ENCODE measurements at regions not wholly inside any gene's neighbourhood (a gene's known extent, or its start where the extent isn't known, plus 50 kb on each side); places are given as distances from the start of the nearest gene placed in this dataset.

- no peak overlapping the region for H4K91ac ChIP-seq (ENCODE audit: low read length)
- H3K4ac ChIP-seq (ENCODE audit: low read depth in 1 of 2, low read length in 2 of 2): no peak overlapping the region
- no peaks in the 10 kb centered on the region for H3K9me3 ChIP-seq (ENCODE audit: control insufficient read depth, low read length)
- no peak overlapping the region for H2BK15ac ChIP-seq (ENCODE audit: low read depth, poor library complexity, severe bottlenecking)
- peak overlapping the region; percentile 12 for H4K8ac ChIP-seq (ENCODE audit: low read length)
- no peaks in the 10 kb centered on the region for H3K27me3 ChIP-seq (ENCODE audit: control insufficient read depth in 1 of 2, insufficient read depth in 1 of 2, low read length in 2 of 2)
- no peak overlapping the region for H2BK5ac ChIP-seq (ENCODE audit: low read depth, low read length, poor library complexity, severe bottlenecking)
- no peak overlapping the region for H2AK5ac ChIP-seq (ENCODE audit: low read length, severe bottlenecking)
- H3K18ac ChIP-seq (ENCODE audit: low read depth in 1 of 2, low read length in 2 of 2): no peak overlapping the region
- H3K36me3 ChIP-seq (ENCODE audit: control insufficient read depth in 1 of 2, insufficient read depth in 2 of 2, low read depth in 1 of 2, low read length in 2 of 2): no peaks in the 10 kb centered on the region
- DNase-seq: no peak
- no peaks in the 10 kb centered on the region for H3K79me1 ChIP-seq (replicated peaks; ENCODE audit: low read length, poor library complexity, severe bottlenecking)
- no peak overlapping the region for H2AFZ ChIP-seq (ENCODE audit: low read depth, low read length)
- H3K27ac ChIP-seq (ENCODE audit: low read length, poor library complexity, severe bottlenecking): no peak overlapping the region
- H3K4me1 ChIP-seq (ENCODE audit: control insufficient read depth, insufficient read depth, low read depth, low read length): peaks cover 5% of the 10 kb centered on the region
- no peak overlapping the region for H3K4me3 ChIP-seq (ENCODE audit: insufficient read depth in 1 of 2, low read depth in 1 of 2, low read length in 2 of 2)
- H3K4me2 ChIP-seq (ENCODE audit: low read length, poor library complexity, severe bottlenecking): no peak overlapping the region
- H3K14ac ChIP-seq (ENCODE audit: low read length in 2 of 2): no peak overlapping the region
- H2BK12ac ChIP-seq (ENCODE audit: low read length in 2 of 2): no peak overlapping the region
- no peak overlapping the region for H3K9ac ChIP-seq (ENCODE audit: low read length)
- H3K23ac ChIP-seq (ENCODE audit: low read length in 2 of 2): no peak overlapping the region
- no peak overlapping the region for H2BK120ac ChIP-seq (ENCODE audit: low read depth, low read length)
Observed at GRCh38 chr5:67317603-67318002, 121.0 kb upstream of the CD180 start.

GRCh38 chr5:67316695-67317094 is 120.1 kb upstream of the CD180 start:
- Histone ChIP-seq H2BK120ac (ENCODE audit: low read depth, low read length) (no peak overlapping the region), H3K36me3 (ENCODE audit: control insufficient read depth in 1 of 2, insufficient read depth in 2 of 2, low read depth in 1 of 2, low read length in 2 of 2) (no peaks in the 10 kb centered on the region), H3K23ac (ENCODE audit: low read length in 2 of 2) (no peak overlapping the region), H3K4me2 (ENCODE audit: low read length, poor library complexity, severe bottlenecking) (no peak overlapping the region), H3K4me3 (ENCODE audit: insufficient read depth in 1 of 2, low read depth in 1 of 2, low read length in 2 of 2) (no peak overlapping the region), H3K27ac (ENCODE audit: low read length, poor library complexity, severe bottlenecking) (no peak overlapping the region), H2BK15ac (ENCODE audit: low read depth, poor library complexity, severe bottlenecking) (no peak overlapping the region), H2BK12ac (ENCODE audit: low read length in 2 of 2) (no peak overlapping the region), H2AFZ (ENCODE audit: low read depth, low read length) (no peak overlapping the region), H3K14ac (ENCODE audit: low read length in 2 of 2) (no peak overlapping the region), H3K9me3 (ENCODE audit: control insufficient read depth, low read length) (no peaks in the 10 kb centered on the region), H4K8ac (ENCODE audit: low read length) (no peak overlapping the region), H2BK5ac (ENCODE audit: low read depth, low read length, poor library complexity, severe bottlenecking) (no peak overlapping the region), H2AK5ac (ENCODE audit: low read length, severe bottlenecking) (no peak overlapping the region), H3K79me1 (replicated peaks; ENCODE audit: low read length, poor library complexity, severe bottlenecking) (no peaks in the 10 kb centered on the region), H4K91ac (ENCODE audit: low read length) (no peak overlapping the region), H3K4me1 (ENCODE audit: control insufficient read depth, insufficient read depth, low read depth, low read length) (peaks cover 5% of the 10 kb centered on the region), H3K9ac (ENCODE audit: low read length) (no peak overlapping the region), H3K18ac (ENCODE audit: low read depth in 1 of 2, low read length in 2 of 2) (no peak overlapping the region), H3K4ac (ENCODE audit: low read depth in 1 of 2, low read length in 2 of 2) (no peak overlapping the region), H3K27me3 (ENCODE audit: control insufficient read depth in 1 of 2, insufficient read depth in 1 of 2, low read length in 2 of 2) (no peaks in the 10 kb centered on the region)
- DNase-seq: no peak
- WGBS: 88% methylated on average over 1 of the region's 1 CpG

- H3K14ac ChIP-seq (ENCODE audit: low read length in 2 of 2): no peak overlapping the region
- peak overlapping the region; percentile 53 for H3K9ac ChIP-seq (ENCODE audit: low read length)
- H3K9me3 ChIP-seq (ENCODE audit: control insufficient read depth, low read length): no peaks in the 10 kb centered on the region
- peak overlapping the region in 1 of 2 experiments; percentile 59 for H3K4me3 ChIP-seq (ENCODE audit: insufficient read depth in 1 of 2, low read depth in 1 of 2, low read length in 2 of 2)
- peak overlapping the region; percentile 0 to 70 for H3K18ac ChIP-seq (ENCODE audit: low read depth in 1 of 2, low read length in 2 of 2)
- H4K91ac ChIP-seq (ENCODE audit: low read length): peak overlapping the region; percentile 80
- H2AFZ ChIP-seq (ENCODE audit: low read depth, low read length): no peak overlapping the region
- no peaks in the 10 kb centered on the region for H3K79me1 ChIP-seq (replicated peaks; ENCODE audit: low read length, poor library complexity, severe bottlenecking)
- H3K36me3 ChIP-seq (ENCODE audit: control insufficient read depth in 1 of 2, insufficient read depth in 2 of 2, low read depth in 1 of 2, low read length in 2 of 2): no peaks in the 10 kb centered on the region
- H2AK5ac ChIP-seq (ENCODE audit: low read length, severe bottlenecking): no peak overlapping the region
- peak overlapping the region; percentile 55 for H3K27ac ChIP-seq (ENCODE audit: low read length, poor library complexity, severe bottlenecking)
- H3K4me1 ChIP-seq (ENCODE audit: control insufficient read depth, insufficient read depth, low read depth, low read length): peaks cover 5% of the 10 kb centered on the region
- WGBS: 73% methylated on average over 5 of the region's 7 CpGs
- H4K8ac ChIP-seq (ENCODE audit: low read length): peak overlapping the region; percentile 41
- H2BK12ac ChIP-seq (ENCODE audit: low read length in 2 of 2): peak overlapping the region; percentile 67 to 93
- H3K27me3 ChIP-seq (ENCODE audit: control insufficient read depth in 1 of 2, insufficient read depth in 1 of 2, low read length in 2 of 2): no peaks in the 10 kb centered on the region
- H2BK120ac ChIP-seq (ENCODE audit: low read depth, low read length): peak overlapping the region; percentile 27
- no peak overlapping the region for H3K23ac ChIP-seq (ENCODE audit: low read length in 2 of 2)
- no peak overlapping the region for H3K4ac ChIP-seq (ENCODE audit: low read depth in 1 of 2, low read length in 2 of 2)
- peak; percentile 36 for DNase-seq
- no peak overlapping the region for H2BK15ac ChIP-seq (ENCODE audit: low read depth, poor library complexity, severe bottlenecking)
- no peak overlapping the region for H2BK5ac ChIP-seq (ENCODE audit: low read depth, low read length, poor library complexity, severe bottlenecking)
- no peak overlapping the region for H3K4me2 ChIP-seq (ENCODE audit: low read length, poor library complexity, severe bottlenecking)
Observed at GRCh38 chr5:67315082-67315989, 118.7 kb upstream of the CD180 start.

DNA sequence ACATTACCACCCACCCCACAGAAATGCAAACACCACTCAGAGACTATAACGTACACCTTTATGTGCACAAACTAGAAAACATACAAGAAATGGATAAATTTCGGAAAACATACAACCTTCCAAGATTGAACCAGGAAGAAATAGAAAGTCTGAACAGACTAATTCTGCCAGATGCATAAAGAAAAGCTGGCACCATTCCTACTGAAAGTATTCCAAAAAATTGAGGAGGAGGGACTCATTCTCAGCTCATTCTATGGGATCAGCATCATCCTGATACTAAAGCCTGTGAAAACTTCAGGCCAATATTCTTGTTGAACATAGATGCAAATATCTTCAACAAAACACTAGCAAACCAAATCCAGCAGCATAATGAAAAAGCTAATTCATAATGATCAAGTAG is 115.1 kb upstream of the CD180 start:
- H3K36me3 ChIP-seq (ENCODE audit: control insufficient read depth in 1 of 2, insufficient read depth in 2 of 2, low read depth in 1 of 2, low read length in 2 of 2): no peaks in the 10 kb centered on the region
- no peak overlapping the region for H2AFZ ChIP-seq (ENCODE audit: low read depth, low read length)
- no peak overlapping the region for H3K4me3 ChIP-seq (ENCODE audit: insufficient read depth in 1 of 2, low read depth in 1 of 2, low read length in 2 of 2)
- no peaks in the 10 kb centered on the region for H3K27me3 ChIP-seq (ENCODE audit: control insufficient read depth in 1 of 2, insufficient read depth in 1 of 2, low read length in 2 of 2)
- H2AK5ac ChIP-seq (ENCODE audit: low read length, severe bottlenecking): no peak overlapping the region
- DNase-seq: no peak
- H3K14ac ChIP-seq (ENCODE audit: low read length in 2 of 2): no peak overlapping the region
- H4K91ac ChIP-seq (ENCODE audit: low read length): no peak overlapping the region
- H2BK12ac ChIP-seq (ENCODE audit: low read length in 2 of 2): no peak overlapping the region
- no peak overlapping the region for H3K9ac ChIP-seq (ENCODE audit: low read length)
- no peak overlapping the region for H3K23ac ChIP-seq (ENCODE audit: low read length in 2 of 2)
- H3K4me2 ChIP-seq (ENCODE audit: low read length, poor library complexity, severe bottlenecking): no peak overlapping the region
- H3K18ac ChIP-seq (ENCODE audit: low read depth in 1 of 2, low read length in 2 of 2): no peak overlapping the region
- H3K4ac ChIP-seq (ENCODE audit: low read depth in 1 of 2, low read length in 2 of 2): no peak overlapping the region
- H4K8ac ChIP-seq (ENCODE audit: low read length): no peak overlapping the region
- H3K79me1 ChIP-seq (replicated peaks; ENCODE audit: low read length, poor library complexity, severe bottlenecking): no peaks in the 10 kb centered on the region
- H3K9me3 ChIP-seq (ENCODE audit: control insufficient read depth, low read length): peaks cover 3% of the 10 kb centered on the region
- no peak overlapping the region for H2BK120ac ChIP-seq (ENCODE audit: low read depth, low read length)
- WGBS: 100% methylated on average over 2 of the region's 2 CpGs
- no peak overlapping the region for H2BK15ac ChIP-seq (ENCODE audit: low read depth, poor library complexity, severe bottlenecking)
- peaks cover 5% of the 10 kb centered on the region for H3K4me1 ChIP-seq (ENCODE audit: control insufficient read depth, insufficient read depth, low read depth, low read length)
- H3K27ac ChIP-seq (ENCODE audit: low read length, poor library complexity, severe bottlenecking): no peak overlapping the region
- no peak overlapping the region for H2BK5ac ChIP-seq (ENCODE audit: low read depth, low read length, poor library complexity, severe bottlenecking)
